IMR-90 (cell line): ENCODE measurements at regions not wholly inside any gene's neighbourhood (a gene's known extent, or its start where the extent isn't known, plus 50 kb on each side); places are given as distances from the start of the nearest gene placed in this dataset.

Experiments
- ATAC-seq: fragments of 200-7000 bp; cut with Tn5 transposase; 2 replicates; pipeline ENCODE4 v1.9.1; 2020; ENCODE audit warnings: low read depth, mild to moderate bottlenecking, moderate library complexity
- BruUV-seq: library from RNA; stranded (reverse); fragments of 400-500 nt; replicated peaks from 2 replicates; lab custom pipeline; 2021; lab: Mats Ljungman, UMichigan
- CTCF ChIA-PET: fragments of 300-600 bp; formaldehyde crosslinking; extraction: SDS; loops from one replicate; lab custom pipeline; 2021; ENCODE audit warnings: antibody characterized with exemption; lab: Yijun Ruan, JAX
- POLR2A ChIA-PET: fragments of 300-600 bp; sonication (Branson Sonifier 250); formaldehyde crosslinking; loops from one replicate; lab custom pipeline; 2022; ENCODE audit warnings: antibody characterized with exemption; ENCODE audit not compliant: unreplicated experiment; lab: Charles Lee
- DNase-seq: peaks from one replicate; pipeline ENCODE4 v3.0.0; 2013
- H2AFZ ChIP-seq: replicated peaks from 2 replicates; pipeline ENCODE3; 2013; ENCODE audit warnings: low read length, mild to moderate bottlenecking; ENCODE audit not compliant: poor library complexity
- H2AK5ac ChIP-seq: 2 replicates; pipeline ENCODE4 v1.6.1; 2013; ENCODE audit warnings: low read depth, low read length, inconsistent platforms
- H2AK9ac ChIP-seq: replicated peaks from 2 replicates; pipeline ENCODE3; 2013; ENCODE audit warnings: mild to moderate bottlenecking, low read depth, low read length, moderate library complexity; ENCODE audit not compliant: poor library complexity
- H2BK120ac ChIP-seq: 2 replicates; pipeline ENCODE4 v1.6.1; 2013; ENCODE audit warnings: low read depth, low read length, inconsistent platforms
- H2BK15ac ChIP-seq: 3 replicates; pipeline ENCODE4 v1.6.1; 2013; ENCODE audit warnings: low read depth, low read length, inconsistent platforms
- H2BK20ac ChIP-seq: 2 replicates; pipeline ENCODE4 v1.6.1; 2013; ENCODE audit warnings: low read depth, mild to moderate bottlenecking, inconsistent platforms, low read length, moderate library complexity
- H2BK5ac ChIP-seq: 2 replicates; pipeline ENCODE4 v1.6.1; 2013; ENCODE audit warnings: mild to moderate bottlenecking, low read depth, low read length, inconsistent platforms; ENCODE audit not compliant: poor library complexity, severe bottlenecking
- H3K14ac ChIP-seq: replicated peaks from 2 replicates; pipeline ENCODE4 v1.6.1; 2013; ENCODE audit warnings: low read depth, low read length, inconsistent platforms
- H3K18ac ChIP-seq: 2 replicates; pipeline ENCODE4 v1.6.1; 2013; ENCODE audit warnings: low read depth, low read length, control low read depth
- H3K23ac ChIP-seq: 2 replicates; pipeline ENCODE4 v1.6.1; 2013; ENCODE audit warnings: low read depth, low read length, inconsistent platforms
- H3K27ac ChIP-seq: 2 replicates; pipeline ENCODE4 v1.5.1; 2013; ENCODE audit warnings: mild to moderate bottlenecking, control low read depth, low read length; ENCODE audit not compliant: insufficient read depth
- H3K27me3 ChIP-seq: 2 replicates; pipeline ENCODE4 v1.6.1; 2013; ENCODE audit warnings: low read length; ENCODE audit not compliant: control insufficient read depth, insufficient read depth
- H3K36me3 ChIP-seq: 2 replicates; pipeline ENCODE4 v1.6.1; 2013; ENCODE audit warnings: low read length, mixed read lengths; ENCODE audit not compliant: control insufficient read depth, insufficient read depth
- H3K4ac ChIP-seq: 2 replicates; pipeline ENCODE4 v1.6.1; 2013; ENCODE audit warnings: low read depth, low read length, inconsistent platforms
- H3K4me1 ChIP-seq: 2 replicates; pipeline ENCODE4 v1.6.1; 2013; ENCODE audit warnings: low read length, mixed read lengths; ENCODE audit not compliant: control insufficient read depth, insufficient read depth
- H3K4me2 ChIP-seq: 2 replicates; pipeline ENCODE4 v1.6.1; 2013; ENCODE audit warnings: low read depth, mild to moderate bottlenecking, control low read depth, low read length, moderate library complexity
- H3K4me3 ChIP-seq: 2 replicates; pipeline ENCODE4 v1.5.1; 2013; ENCODE audit warnings: low read depth, mild to moderate bottlenecking, control low read depth, low read length, moderate library complexity; ENCODE audit not compliant: insufficient read depth
- H3K56ac ChIP-seq: 2 replicates; pipeline ENCODE4 v1.6.1; 2013; ENCODE audit warnings: low read length, inconsistent platforms; ENCODE audit not compliant: insufficient read depth; ENCODE audit errors: extremely low read depth
- H3K79me1 ChIP-seq, 2 experiments: 2 replicates each; pipeline ENCODE4 v1.6.1; 2013; ENCODE audit warnings: low read length in 2 of 2, inconsistent platforms in 1 of 2, low read depth in 1 of 2
- H3K9ac ChIP-seq: 2 replicates; pipeline ENCODE4 v1.6.1; 2013; ENCODE audit warnings: low read depth, low read length, control low read depth
- H3K9me1 ChIP-seq: 2 replicates; pipeline ENCODE4 v1.6.1; 2013; ENCODE audit warnings: low read length, inconsistent platforms; ENCODE audit not compliant: insufficient read depth
- H3K9me3 ChIP-seq: 2 replicates; pipeline ENCODE4 v1.6.1; 2013; ENCODE audit warnings: low read length; ENCODE audit not compliant: control insufficient read depth, insufficient read depth
- H4K20me1 ChIP-seq: 2 replicates; pipeline ENCODE4 v1.6.1; 2013; ENCODE audit warnings: low read length, inconsistent platforms; ENCODE audit not compliant: insufficient read depth
- H4K5ac ChIP-seq: 2 replicates; pipeline ENCODE4 v1.6.1; 2013; ENCODE audit warnings: mild to moderate bottlenecking, low read depth, low read length, control low read depth
- H4K8ac ChIP-seq, 2 experiments: 2 replicates each; pipeline ENCODE4 v1.6.1; 2013; ENCODE audit warnings: low read depth in 2 of 2, low read length in 2 of 2, control low read depth in 1 of 2, inconsistent platforms in 1 of 2
- H4K91ac ChIP-seq: 2 replicates; pipeline ENCODE4 v1.6.1; 2013; ENCODE audit warnings: low read depth, low read length, inconsistent platforms; ENCODE audit not compliant: insufficient read depth
- CHD1 ChIP-seq: IDR thresholded peaks from 2 replicates; pipeline ENCODE4 v1.6.1; 2012; ENCODE audit warnings: low read depth, low read length, improper control_type of control experiment
- FOS ChIP-seq: fragments of 150-350 bp; IDR thresholded peaks from 2 replicates; pipeline ENCODE4 v1.6.1; 2016; ENCODE audit warnings: low read depth, low read length
- MAFK ChIP-seq: IDR thresholded peaks from 2 replicates; pipeline ENCODE4 v1.6.1; 2012; ENCODE audit warnings: low read depth, low read length, improper control_type of control experiment
- MXI1 ChIP-seq: IDR thresholded peaks from 2 replicates; pipeline ENCODE4 v1.6.1; 2012; ENCODE audit warnings: low read depth, mild to moderate bottlenecking, low read length, moderate library complexity, borderline replicate concordance
- POLR2A ChIP-seq: IDR thresholded peaks from 2 replicates; pipeline ENCODE4 v1.6.1; 2012; ENCODE audit warnings: mild to moderate bottlenecking, low read depth, low read length
- RAD21 ChIP-seq: IDR thresholded peaks from 2 replicates; pipeline ENCODE4 v1.6.1; 2012; ENCODE audit warnings: low read length, improper control_type of control experiment
- RCOR1 ChIP-seq: IDR thresholded peaks from 2 replicates; pipeline ENCODE4 v1.6.1; 2012; ENCODE audit warnings: mild to moderate bottlenecking, low read length, improper control_type of control experiment; ENCODE audit not compliant: insufficient replicate concordance
- RFX5 ChIP-seq: IDR thresholded peaks from 2 replicates; pipeline ENCODE4 v1.8.0; 2012; ENCODE audit warnings: low read depth, mild to moderate bottlenecking, low read length, moderate library complexity
- SMC3 ChIP-seq: fragments of 150-350 bp; IDR thresholded peaks from 2 replicates; pipeline ENCODE4 v1.6.1; 2016; ENCODE audit warnings: low read depth, mild to moderate bottlenecking, antibody characterized with exemption, low read length, moderate library complexity
- WGBS, 2 experiments: methylation state at CpG; one replicate each; pipeline versions ENCODE4 v1.1.5 to v1.1.7; 2013; ENCODE audit warnings: missing lambda C conversion rate in 2 of 2; ENCODE audit not compliant: insufficient read length in 1 of 2; ENCODE audit errors: extremely low coverage in 2 of 2; 5-methylcytosine and 5-hydroxymethylcytosine counted together
- dilution Hi-C: fragments of 300-500 bp; cut with HindIII; formaldehyde crosslinking; loops from one replicate; pipeline ENCODE4 v1.14.3; 2018; ENCODE audit warnings: low sequenced_read_pairs; ENCODE audit not compliant: unreplicated experiment
- in situ Hi-C: fragments of 300-500 bp; cut with MboI; formaldehyde crosslinking; loops from 3 replicates; pipeline ENCODE4 v1.14.3; 2019; ENCODE audit warnings: low sequenced_read_pairs, inconsistent platforms, mixed read lengths
- intact Hi-C: fragments of 100-400 bp; cut with micrococcal nuclease; formaldehyde crosslinking; loops from 2 replicates; pipeline ENCODE4 v1.10.0; 2022
- TF ChIP-seq, protein P1 (sequence below): fragments of 150-350 bp; IDR thresholded peaks from 2 replicates; pipeline ENCODE4 v1.6.1; 2017; ENCODE audit warnings: mild to moderate bottlenecking, antibody characterized with exemption, low read length, low read depth
- TF ChIP-seq, protein P2 (sequence below): conservative IDR thresholded peaks from 2 replicates; pipeline ENCODE4 v1.5.1; 2012; ENCODE audit warnings: mild to moderate bottlenecking, low read depth, low read length, improper control_type of control experiment
- TF ChIP-seq, protein P3 (sequence below): fragments of 150-350 bp; IDR thresholded peaks from 2 replicates; pipeline ENCODE4 v1.6.1; 2016; ENCODE audit warnings: low read depth, mild to moderate bottlenecking, low read length, moderate library complexity, borderline replicate concordance

DNA sequence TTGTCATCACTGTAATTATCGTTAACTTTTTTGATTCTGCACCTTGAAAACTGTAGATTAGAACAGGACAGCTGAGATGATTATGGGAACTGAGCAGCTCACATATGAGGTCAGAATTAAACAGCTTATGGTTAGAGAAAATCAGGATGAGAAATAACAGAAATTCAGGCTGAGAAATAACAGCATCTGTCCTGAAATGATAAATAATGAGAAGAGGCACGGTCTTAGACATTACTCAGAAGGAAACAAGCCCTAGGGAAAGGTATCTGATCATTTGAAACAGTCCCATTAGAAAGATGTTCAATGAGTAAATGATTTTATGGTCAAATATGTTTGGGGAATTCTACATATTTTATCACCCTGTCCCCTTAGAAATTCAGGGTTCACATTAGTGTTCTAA is 65.6 kb upstream of the PCGF5 start:
- no peak overlapping the region for H2AK9ac ChIP-seq
- ATAC-seq: no peak
- no peak overlapping the region for H4K8ac ChIP-seq
- no peak overlapping the region for H2AFZ ChIP-seq
- peaks cover 1% of the 10 kb centered on the region; the same call in 1 of the 2 replicates for H3K27me3 ChIP-seq
- H3K4ac ChIP-seq: no peak overlapping the region
- ChIA-PET CTCF (interaction anchor here (0.7 kb wide), 1 partner anchor 21 kb away, joined by 3 read pairs; no protein-coding TSS in a partner anchor), POLR2A (no interaction called here)
- H3K79me1 ChIP-seq: no peaks in the 10 kb centered on the region; a peak in 1 of 4 replicates
- no peaks in the 10 kb centered on the region for H4K20me1 ChIP-seq
- H3K27ac ChIP-seq: no peak overlapping the region
- H4K5ac ChIP-seq: no peak overlapping the region
- dilution Hi-C loops (no loop called here), intact Hi-C loops (no loop called here), in situ Hi-C loops (no loop called here)
- no peak overlapping the region for H3K23ac ChIP-seq
- no peak overlapping the region for H3K4me2 ChIP-seq
- no peak overlapping the region for H3K9ac ChIP-seq
- TF ChIP-seq RFX5 (no peak), POLR2A (no peak), SMC3 (no peak), CHD1 (no peak), MXI1 (no peak), RAD21 (no peak), RCOR1 (no peak), FOS (no peak), MAFK (no peak)
- TF ChIP-seq, protein P1, sequence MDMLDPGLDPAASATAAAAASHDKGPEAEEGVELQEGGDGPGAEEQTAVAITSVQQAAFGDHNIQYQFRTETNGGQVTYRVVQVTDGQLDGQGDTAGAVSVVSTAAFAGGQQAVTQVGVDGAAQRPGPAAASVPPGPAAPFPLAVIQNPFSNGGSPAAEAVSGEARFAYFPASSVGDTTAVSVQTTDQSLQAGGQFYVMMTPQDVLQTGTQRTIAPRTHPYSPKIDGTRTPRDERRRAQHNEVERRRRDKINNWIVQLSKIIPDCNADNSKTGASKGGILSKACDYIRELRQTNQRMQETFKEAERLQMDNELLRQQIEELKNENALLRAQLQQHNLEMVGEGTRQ: no peak
- TF ChIP-seq, protein P2, sequence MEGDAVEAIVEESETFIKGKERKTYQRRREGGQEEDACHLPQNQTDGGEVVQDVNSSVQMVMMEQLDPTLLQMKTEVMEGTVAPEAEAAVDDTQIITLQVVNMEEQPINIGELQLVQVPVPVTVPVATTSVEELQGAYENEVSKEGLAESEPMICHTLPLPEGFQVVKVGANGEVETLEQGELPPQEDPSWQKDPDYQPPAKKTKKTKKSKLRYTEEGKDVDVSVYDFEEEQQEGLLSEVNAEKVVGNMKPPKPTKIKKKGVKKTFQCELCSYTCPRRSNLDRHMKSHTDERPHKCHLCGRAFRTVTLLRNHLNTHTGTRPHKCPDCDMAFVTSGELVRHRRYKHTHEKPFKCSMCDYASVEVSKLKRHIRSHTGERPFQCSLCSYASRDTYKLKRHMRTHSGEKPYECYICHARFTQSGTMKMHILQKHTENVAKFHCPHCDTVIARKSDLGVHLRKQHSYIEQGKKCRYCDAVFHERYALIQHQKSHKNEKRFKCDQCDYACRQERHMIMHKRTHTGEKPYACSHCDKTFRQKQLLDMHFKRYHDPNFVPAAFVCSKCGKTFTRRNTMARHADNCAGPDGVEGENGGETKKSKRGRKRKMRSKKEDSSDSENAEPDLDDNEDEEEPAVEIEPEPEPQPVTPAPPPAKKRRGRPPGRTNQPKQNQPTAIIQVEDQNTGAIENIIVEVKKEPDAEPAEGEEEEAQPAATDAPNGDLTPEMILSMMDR: no peak
- TF ChIP-seq, protein P3, sequence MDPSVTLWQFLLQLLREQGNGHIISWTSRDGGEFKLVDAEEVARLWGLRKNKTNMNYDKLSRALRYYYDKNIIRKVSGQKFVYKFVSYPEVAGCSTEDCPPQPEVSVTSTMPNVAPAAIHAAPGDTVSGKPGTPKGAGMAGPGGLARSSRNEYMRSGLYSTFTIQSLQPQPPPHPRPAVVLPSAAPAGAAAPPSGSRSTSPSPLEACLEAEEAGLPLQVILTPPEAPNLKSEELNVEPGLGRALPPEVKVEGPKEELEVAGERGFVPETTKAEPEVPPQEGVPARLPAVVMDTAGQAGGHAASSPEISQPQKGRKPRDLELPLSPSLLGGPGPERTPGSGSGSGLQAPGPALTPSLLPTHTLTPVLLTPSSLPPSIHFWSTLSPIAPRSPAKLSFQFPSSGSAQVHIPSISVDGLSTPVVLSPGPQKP: no peak
- no peaks in the 10 kb centered on the region for H3K36me3 ChIP-seq
- no peak overlapping the region for H2BK20ac ChIP-seq
- no peak overlapping the region for H2AK5ac ChIP-seq
- no peak overlapping the region for H2BK15ac ChIP-seq
- H3K9me3 ChIP-seq: no peaks in the 10 kb centered on the region
- BruUV-seq: no TSS peak
- WGBS, 2 experiments: 29% methylated on average over 1 of the region's 2 CpGs; no CpG with 5 or more reads in 1 of the 2 experiments
- H4K91ac ChIP-seq: no peak overlapping the region
- no peak overlapping the region for H3K14ac ChIP-seq
- no peak for DNase-seq
- H3K9me1 ChIP-seq: no peaks in the 10 kb centered on the region
- H2BK5ac ChIP-seq: no peak overlapping the region
- H2BK120ac ChIP-seq: no peak overlapping the region
- no peak overlapping the region for H3K56ac ChIP-seq
- H3K4me1 ChIP-seq: no peaks in the 10 kb centered on the region
- no peak overlapping the region for H3K4me3 ChIP-seq
- no peak overlapping the region for H3K18ac ChIP-seq
